MM.1S (cell line): ENCODE measurements at regions not wholly inside any gene's neighbourhood (a gene's known extent, or its start where the extent isn't known, plus 50 kb on each side); places are given as distances from the start of the nearest gene placed in this dataset.
A peak's percentile ranks its signal among the peaks of the same experiment; 100 is the strongest.

Source experiments
- DNase-seq: peaks from one replicate; pipeline ENCODE4 v3.0.0-alpha.2; 2015
- H2AFZ ChIP-seq: fragments of 300-600 bp; sonication (generic); 2 replicates; pipeline ENCODE4 v1.6.0; 2016; ENCODE audit warnings: antibody characterized with exemption, low read length
- H3F3A ChIP-seq: fragments of 300-600 bp; sonication (generic); 2 replicates; pipeline ENCODE4 v1.6.1; 2016; ENCODE audit warnings: mild to moderate bottlenecking, antibody characterized with exemption, low read length, moderate library complexity, mixed read lengths; ENCODE audit not compliant: insufficient read depth
- H3K27ac ChIP-seq: fragments of 300-600 bp; sonication (generic); 2 replicates; pipeline ENCODE4 v1.5.1; 2016; ENCODE audit warnings: mild to moderate bottlenecking, low read length
- H3K27me3 ChIP-seq: fragments of 300-600 bp; sonication (generic); replicated peaks from 2 replicates; pipeline ENCODE4 v1.6.0; 2016; ENCODE audit warnings: low read length; ENCODE audit not compliant: insufficient read depth
- H3K36me3 ChIP-seq: fragments of 300-600 bp; sonication (generic); replicated peaks from 2 replicates; pipeline ENCODE4 v1.6.1; 2016; ENCODE audit warnings: mild to moderate bottlenecking, low read length, mixed read lengths; ENCODE audit not compliant: insufficient read depth
- H3K4me1 ChIP-seq: fragments of 300-600 bp; sonication (generic); 2 replicates; pipeline ENCODE4 v1.6.1; 2016; ENCODE audit warnings: low read length, mixed read lengths
- H3K4me2 ChIP-seq: fragments of 300-600 bp; sonication (generic); 2 replicates; pipeline ENCODE4 v1.6.0; 2016; ENCODE audit warnings: low read depth, low read length
- H3K4me3 ChIP-seq: fragments of 300-600 bp; sonication (generic); 2 replicates; pipeline ENCODE4 v1.5.1; 2016; ENCODE audit warnings: low read length, mixed read lengths
- H3K79me2 ChIP-seq: fragments of 300-600 bp; sonication (generic); 2 replicates; pipeline ENCODE4 v1.6.1; 2016; ENCODE audit warnings: mixed run types, low read length, mixed read lengths
- H3K9ac ChIP-seq: fragments of 300-600 bp; sonication (generic); 2 replicates; pipeline ENCODE4 v1.6.1; 2016; ENCODE audit warnings: low read length, mixed read lengths
- H3K9me2 ChIP-seq: fragments of 300-600 bp; sonication (generic); replicated peaks from 2 replicates; pipeline ENCODE4 v1.6.1; 2016; ENCODE audit warnings: mild to moderate bottlenecking, low read length, mixed read lengths; ENCODE audit not compliant: insufficient read depth
- H3K9me3 ChIP-seq: fragments of 300-600 bp; sonication (generic); replicated peaks from 2 replicates; pipeline ENCODE4 v1.6.1; 2016; ENCODE audit warnings: mild to moderate bottlenecking, low read length, mixed read lengths; ENCODE audit not compliant: insufficient read depth
- H4K20me1 ChIP-seq: fragments of 300-600 bp; sonication (generic); 2 replicates; pipeline ENCODE4 v1.6.1; 2016; ENCODE audit warnings: mild to moderate bottlenecking, low read length, moderate library complexity, mixed read lengths; ENCODE audit not compliant: insufficient read depth
- EZH2 ChIP-seq: fragments of 300-600 bp; sonication (generic); optimal IDR thresholded peaks from 2 replicates; pipeline ENCODE3; 2017; ENCODE audit warnings: low read depth, mild to moderate bottlenecking, antibody characterized with exemption, low read length, mixed read lengths
- EZH2phosphoT487 ChIP-seq: fragments of 300-600 bp; sonication (generic); IDR thresholded peaks from 2 replicates; pipeline ENCODE4 v1.6.1; 2018; ENCODE audit warnings: antibody characterized with exemption, low read length
- TF ChIP-seq, protein P1 (sequence below): fragments of 300-600 bp; sonication (generic); IDR thresholded peaks from 2 replicates; pipeline ENCODE4 v1.5.1; 2016; ENCODE audit warnings: antibody characterized with exemption, low read length, mixed read lengths

DNA sequence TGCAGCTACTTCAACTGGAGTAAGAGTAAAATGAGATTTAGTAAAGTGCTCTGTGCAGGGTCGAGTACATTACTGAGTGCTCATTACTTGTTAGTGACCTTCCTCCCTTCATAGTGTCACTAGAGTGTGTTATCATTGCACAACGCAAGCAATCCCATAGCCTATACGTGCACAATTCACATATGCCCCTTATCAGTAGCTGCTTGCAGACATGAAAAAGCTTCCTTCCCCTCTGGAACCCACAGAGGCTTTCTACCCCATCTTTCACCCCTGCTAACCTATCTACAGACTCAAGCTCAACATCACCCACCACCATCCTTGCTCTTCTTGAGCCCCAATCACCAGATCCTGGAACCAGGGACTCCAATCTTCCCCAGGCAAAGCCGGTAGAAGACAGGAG, 59.3 kb downstream of the C7orf25 start:
- Histone ChIP-seq H3K9ac (no peak overlapping the region), H3K4me2 (no peak overlapping the region), H4K20me1 (no peaks in the 10 kb centered on the region), H3K27ac (no peak overlapping the region), H3K79me2 (no peaks in the 10 kb centered on the region), H3K4me1 (no peaks in the 10 kb centered on the region), H3K9me2 (no peaks in the 10 kb centered on the region), H3K4me3 (no peak overlapping the region), H3F3A (no peaks in the 10 kb centered on the region), H3K36me3 (no peaks in the 10 kb centered on the region), H3K9me3 (no peaks in the 10 kb centered on the region), H2AFZ (no peak overlapping the region), H3K27me3 (no peaks in the 10 kb centered on the region)
- DNase-seq: no peak
- TF ChIP-seq, protein P1, sequence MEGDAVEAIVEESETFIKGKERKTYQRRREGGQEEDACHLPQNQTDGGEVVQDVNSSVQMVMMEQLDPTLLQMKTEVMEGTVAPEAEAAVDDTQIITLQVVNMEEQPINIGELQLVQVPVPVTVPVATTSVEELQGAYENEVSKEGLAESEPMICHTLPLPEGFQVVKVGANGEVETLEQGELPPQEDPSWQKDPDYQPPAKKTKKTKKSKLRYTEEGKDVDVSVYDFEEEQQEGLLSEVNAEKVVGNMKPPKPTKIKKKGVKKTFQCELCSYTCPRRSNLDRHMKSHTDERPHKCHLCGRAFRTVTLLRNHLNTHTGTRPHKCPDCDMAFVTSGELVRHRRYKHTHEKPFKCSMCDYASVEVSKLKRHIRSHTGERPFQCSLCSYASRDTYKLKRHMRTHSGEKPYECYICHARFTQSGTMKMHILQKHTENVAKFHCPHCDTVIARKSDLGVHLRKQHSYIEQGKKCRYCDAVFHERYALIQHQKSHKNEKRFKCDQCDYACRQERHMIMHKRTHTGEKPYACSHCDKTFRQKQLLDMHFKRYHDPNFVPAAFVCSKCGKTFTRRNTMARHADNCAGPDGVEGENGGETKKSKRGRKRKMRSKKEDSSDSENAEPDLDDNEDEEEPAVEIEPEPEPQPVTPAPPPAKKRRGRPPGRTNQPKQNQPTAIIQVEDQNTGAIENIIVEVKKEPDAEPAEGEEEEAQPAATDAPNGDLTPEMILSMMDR: no peak
- no peak for TF ChIP-seq EZH2phosphoT487
- TF ChIP-seq EZH2: no peak

DNA sequence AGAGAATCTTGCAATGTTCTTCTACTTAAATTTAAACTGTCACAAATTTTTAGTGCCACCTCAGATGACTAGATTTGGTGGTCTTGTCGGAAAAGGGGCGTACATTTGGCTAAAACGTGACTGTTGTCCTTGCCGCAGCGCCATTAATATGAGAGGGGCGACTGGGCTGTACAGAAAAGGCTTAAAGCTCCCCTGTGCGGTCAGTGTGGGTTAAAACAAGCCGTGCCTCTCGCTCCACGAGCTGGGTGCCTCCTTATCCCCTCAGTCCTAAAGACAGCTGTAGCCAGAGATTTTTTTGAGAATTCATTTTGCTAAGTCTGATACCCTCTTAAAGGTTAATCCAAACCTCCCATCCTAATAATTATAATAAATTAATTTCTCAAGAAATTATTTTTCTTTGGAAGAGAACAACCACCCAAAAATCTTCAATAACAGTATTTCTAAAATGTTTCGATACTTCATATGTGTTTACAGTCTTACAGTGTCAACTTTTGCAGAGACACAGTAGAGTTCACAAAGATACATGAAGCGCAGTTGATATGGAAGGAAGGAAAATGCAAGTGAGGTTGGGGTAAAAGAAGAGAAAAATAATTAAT, 68.6 kb downstream of the C7orf25 start:
- Histone ChIP-seq H3K9ac (no peak overlapping the region), H3K4me2 (peak overlapping the region; percentile 53; the same call in 1 of the 2 replicates), H3F3A (no peaks in the 10 kb centered on the region), H3K9me2 (no peaks in the 10 kb centered on the region), H3K4me1 (no peaks in the 10 kb centered on the region), H3K36me3 (no peaks in the 10 kb centered on the region), H2AFZ (no peak overlapping the region), H3K79me2 (no peaks in the 10 kb centered on the region), H4K20me1 (no peaks in the 10 kb centered on the region), H3K9me3 (no peaks in the 10 kb centered on the region), H3K4me3 (no peak overlapping the region), H3K27ac (no peak overlapping the region), H3K27me3 (no peaks in the 10 kb centered on the region)
- DNase-seq: peak; percentile 51
- TF ChIP-seq, protein P1: peak; percentile 66
- TF ChIP-seq EZH2 (no peak), EZH2phosphoT487 (no peak)

- Histone ChIP-seq H3K27me3 (no peaks in the 10 kb centered on the region), H3F3A (no peaks in the 10 kb centered on the region), H4K20me1 (no peaks in the 10 kb centered on the region), H3K4me2 (no peak overlapping the region), H2AFZ (no peak overlapping the region), H3K9me3 (no peaks in the 10 kb centered on the region), H3K4me1 (peaks cover 12% of the 10 kb centered on the region), H3K9me2 (no peaks in the 10 kb centered on the region), H3K9ac (no peak overlapping the region), H3K4me3 (no peak overlapping the region), H3K27ac (no peak overlapping the region), H3K79me2 (no peaks in the 10 kb centered on the region), H3K36me3 (no peaks in the 10 kb centered on the region)
- DNase-seq: no peak
- TF ChIP-seq, protein P1: no peak
- no peak for TF ChIP-seq EZH2phosphoT487
- TF ChIP-seq EZH2: no peak
Observed at GRCh38 chr7:42834676-42835075, 77.2 kb downstream of the C7orf25 start.
